Esophagus muscularis mucosa (tissue), 4 donors: ENCODE measurements at regions not wholly inside any gene's neighbourhood (a gene's known extent, or its start where the extent isn't known, plus 50 kb on each side); places are given as distances from the start of the nearest gene placed in this dataset.

Experiments used
- DNase-seq: peaks from one replicate; pipeline ENCODE4 v3.0.0-alpha.2; 2017; ENCODE audit errors: extremely low spot score
- H3K27ac ChIP-seq, 4 donors: fragments of 200-600 bp; sonication (generic); replicated peaks in 1 of 4; 1 replicate in 3 of 4; 2 replicates in 1 of 4; pipeline ENCODE4 v1.5.1; 2016 to 2019; ENCODE audit warnings: mild to moderate bottlenecking in 1 of 4
- H3K27me3 ChIP-seq, 4 donors: fragments of 200-600 bp; sonication (generic); one replicate each; pipeline versions ENCODE4 v1.5.1 to v1.6.0; 2016 to 2019
- H3K36me3 ChIP-seq, 4 donors: fragments of 200-600 bp; sonication (generic); one replicate each; pipeline ENCODE4 v1.5.1; 2016 to 2019
- H3K4me1 ChIP-seq, 4 donors: fragments of 200-600 bp; sonication (generic); one replicate each; pipeline ENCODE4 v1.5.1; 2016 to 2019
- H3K4me3 ChIP-seq, 4 donors: fragments of 200-600 bp; sonication (generic); 1 replicate in 2 of 4; 2 replicates in 2 of 4; pipeline ENCODE4 v1.5.1; 2016 to 2019; ENCODE audit warnings: mild to moderate bottlenecking in 4 of 4, moderate library complexity in 1 of 4
- H3K9me3 ChIP-seq, 4 donors: fragments of 200-600 bp; sonication (generic); 1 replicate in 3 of 4; 2 replicates in 1 of 4; pipeline ENCODE4 v1.5.1; 2016 to 2019
- CTCF ChIP-seq, 3 experiments: fragments of 200-600 bp in 2 of 3; fragments of 450-650 bp in 1 of 3; sonication (generic) in 2 of 3; IDR thresholded peaks; one replicate each; pipeline ENCODE4 v1.5.1; 2017 to 2019; ENCODE audit warnings: antibody characterized with exemption in 3 of 3, mild to moderate bottlenecking in 2 of 3, moderate library complexity in 1 of 3
- EP300 ChIP-seq: sonication (generic); formaldehyde crosslinking; IDR thresholded peaks from one replicate; pipeline ENCODE4 v1.6.1; 2017; ENCODE audit warnings: antibody characterized with exemption
- POLR2A ChIP-seq: fragments of 450-650 bp; IDR thresholded peaks from one replicate; pipeline ENCODE4 v1.6.1; 2017; ENCODE audit warnings: antibody characterized with exemption, moderate library complexity, mild to moderate bottlenecking, low read depth
- POLR2AphosphoS5 ChIP-seq, 2 donors: sonication (generic); formaldehyde crosslinking; IDR thresholded peaks; one replicate each; pipeline ENCODE4 v1.6.1; 2017; ENCODE audit warnings: antibody characterized with exemption in 2 of 2
- WGBS: methylation state at CpG from one replicate; pipeline ENCODE4 v1.1.5; 2018; 5-methylcytosine and 5-hydroxymethylcytosine counted together
- intact Hi-C: fragments of 100-400 bp; cut with DNase I; formaldehyde crosslinking; loops from one replicate; pipeline ENCODE4 v1.15.1; 2023

- no peak overlapping the region for H3K4me3 ChIP-seq
- intact Hi-C loops = no loop called here
- WGBS = 72% methylated on average over 3 of the region's 3 CpGs
Measured at GRCh38 chr10:117900280-117900679, 146.5 kb downstream of the RAB11FIP2 start.

GRCh38 chr10:117903854-117904253 is 142.9 kb downstream of the RAB11FIP2 start:
- TF ChIP-seq CTCF (IDR thresholded peaks at IDR 0.05) = no peak
- no peak for TF ChIP-seq POLR2A
- TF ChIP-seq POLR2AphosphoS5 (IDR thresholded peaks at IDR 0.05) = no peak
- no peak for TF ChIP-seq EP300
- WGBS = 45% methylated on average over 2 of the region's 2 CpGs
- Histone ChIP-seq H3K27ac (no peak overlapping the region), H3K36me3 (no peaks in the 10 kb centered on the region), H3K4me1 (no peaks in the 10 kb centered on the region), H3K9me3 (no peaks in the 10 kb centered on the region), H3K27me3 (peaks cover 0 to 5% (median 0%) of the 10 kb centered on the region in 4 donors), H3K4me3 (no peak overlapping the region)
- intact Hi-C loops = no loop called here
- DNase-seq = no peak

More at GRCh38 chr10:117900280-117900679, 146.5 kb downstream of the RAB11FIP2 start:
- no peak for TF ChIP-seq EP300
- TF ChIP-seq CTCF (IDR thresholded peaks at IDR 0.05) = no peak
- TF ChIP-seq POLR2AphosphoS5 (IDR thresholded peaks at IDR 0.05) = no peak
- no peak for TF ChIP-seq POLR2A
- Histone ChIP-seq H3K36me3 (no peaks in the 10 kb centered on the region), H3K4me1 (no peaks in the 10 kb centered on the region), H3K9me3 (no peaks in the 10 kb centered on the region), H3K27me3 (peaks cover 0 to 14% (median 0%) of the 10 kb centered on the region in 4 donors), H3K27ac (no peak overlapping the region)
- no peak for DNase-seq

GRCh38 chr10:117905404-117905803 is 141.3 kb downstream of the RAB11FIP2 start:
- Histone ChIP-seq H3K36me3 (no peaks in the 10 kb centered on the region), H3K9me3 (no peaks in the 10 kb centered on the region), H3K4me3 (no peak overlapping the region), H3K27ac (no peak overlapping the region), H3K4me1 (no peaks in the 10 kb centered on the region), H3K27me3 (peaks cover 0 to 5% (median 0%) of the 10 kb centered on the region in 4 donors)
- intact Hi-C loops = no loop called here
- no peak for DNase-seq
- TF ChIP-seq POLR2AphosphoS5 (IDR thresholded peaks at IDR 0.05) = no peak
- TF ChIP-seq EP300 = no peak
- no peak for TF ChIP-seq CTCF (IDR thresholded peaks at IDR 0.05)
- no peak for TF ChIP-seq POLR2A
- 89% methylated on average over 1 of the region's 1 CpG for WGBS

- H3K4me1 ChIP-seq = no peaks in the 10 kb centered on the region
- H3K27ac ChIP-seq = no peak overlapping the region
- peaks cover 0 to 19% (median 0%) of the 10 kb centered on the region in 4 donors for H3K27me3 ChIP-seq
- H3K9me3 ChIP-seq = no peaks in the 10 kb centered on the region
- no peaks in the 10 kb centered on the region for H3K36me3 ChIP-seq
- WGBS = 76% methylated on average over 2 of the region's 2 CpGs
- no peak for DNase-seq
- TF ChIP-seq EP300 = no peak
- no peak for TF ChIP-seq POLR2AphosphoS5 (IDR thresholded peaks at IDR 0.05)
- TF ChIP-seq POLR2A = no peak
- no peak for TF ChIP-seq CTCF (IDR thresholded peaks at IDR 0.05)
- intact Hi-C loops = no loop called here
- no peak overlapping the region for H3K4me3 ChIP-seq
Measured at GRCh38 chr10:117911684-117912083, 135.1 kb downstream of the RAB11FIP2 start.

- TF ChIP-seq POLR2AphosphoS5 (IDR thresholded peaks at IDR 0.05) (no peak), CTCF (IDR thresholded peaks at IDR 0.05) (no peak), EP300 (no peak), POLR2A (no peak)
- WGBS = 94% methylated on average over 6 of the region's 6 CpGs
- Histone ChIP-seq H3K4me1 (no peaks in the 10 kb centered on the region), H3K27me3 (peaks cover 0 to 19% (median 0%) of the 10 kb centered on the region in 4 donors), H3K4me3 (no peak overlapping the region), H3K27ac (no peak overlapping the region), H3K36me3 (no peaks in the 10 kb centered on the region), H3K9me3 (no peaks in the 10 kb centered on the region)
- DNase-seq = no peak
- intact Hi-C loops = no loop called here
Measured at GRCh38 chr10:117914334-117914733, 132.4 kb downstream of the RAB11FIP2 start.
